SK-N-SH treated with all-trans-retinoic acid at 6 μM for 48 hours (cell line): ENCODE measurements at regions not wholly inside any gene's neighbourhood (a gene's known extent, or its start where the extent isn't known, plus 50 kb on each side); places are given as distances from the start of the nearest gene placed in this dataset.

ENCODE experiments used
- CREB5 ChIP-seq: fragments of 250-450 bp; sonication (Bioruptor Pico); IDR thresholded peaks from 2 replicates; pipeline ENCODE4 v1.5.1; 2020; ENCODE audit warnings: low read depth, mild to moderate bottlenecking, moderate library complexity
- ESRRG ChIP-seq: fragments of 250-450 bp; sonication (Bioruptor Pico); IDR thresholded peaks from 2 replicates; pipeline ENCODE4 v1.6.1; 2021; ENCODE audit warnings: mild to moderate bottlenecking
- GLIS3 ChIP-seq: fragments of 250-450 bp; sonication (Bioruptor Pico); IDR thresholded peaks from 2 replicates; pipeline ENCODE4 v1.5.0; 2020; ENCODE audit warnings: mild to moderate bottlenecking, moderate library complexity
- ISL1 ChIP-seq: fragments of 250-450 bp; sonication (Bioruptor Pico); IDR thresholded peaks from 2 replicates; pipeline ENCODE4 v2.1.2; 2022; ENCODE audit warnings: mild to moderate bottlenecking, moderate library complexity
- POU6F1 ChIP-seq: fragments of 250-450 bp; sonication (Bioruptor Pico); IDR thresholded peaks from 2 replicates; pipeline ENCODE4 v1.8.0; 2021; ENCODE audit warnings: low read depth, mild to moderate bottlenecking, moderate library complexity, borderline replicate concordance
- RARB ChIP-seq: fragments of 250-450 bp; sonication (Bioruptor Pico); IDR thresholded peaks from 2 replicates; pipeline ENCODE4 v1.8.0; 2021; ENCODE audit warnings: mild to moderate bottlenecking, moderate library complexity
- TCF4 ChIP-seq: fragments of 250-450 bp; sonication (Bioruptor Pico); IDR thresholded peaks from 2 replicates; pipeline ENCODE4 v1.8.0; 2021; ENCODE audit warnings: mild to moderate bottlenecking, moderate library complexity, borderline replicate concordance
- TOX ChIP-seq: fragments of 250-450 bp; sonication (Bioruptor Pico); IDR thresholded peaks from 2 replicates; pipeline ENCODE4 v1.8.0; 2021; ENCODE audit warnings: mild to moderate bottlenecking, moderate library complexity, borderline replicate concordance
- ZFP3 ChIP-seq: fragments of 250-450 bp; sonication (Bioruptor Pico); IDR thresholded peaks from 2 replicates; pipeline ENCODE4 v1.5.0; 2020; ENCODE audit warnings: mild to moderate bottlenecking, moderate library complexity
- ZFP30 ChIP-seq: fragments of 450-650 bp; formaldehyde crosslinking; IDR thresholded peaks from 2 replicates; pipeline ENCODE4 v1.5.0; 2022; ENCODE audit warnings: mild to moderate bottlenecking, moderate library complexity
- ZNF70 ChIP-seq: fragments of 450-650 bp; formaldehyde crosslinking; IDR thresholded peaks from 2 replicates; pipeline ENCODE4 v1.5.0; 2020; ENCODE audit warnings: mild to moderate bottlenecking, moderate library complexity
- ZNF8 ChIP-seq: fragments of 450-650 bp; formaldehyde crosslinking; IDR thresholded peaks from 2 replicates; pipeline ENCODE4 v1.5.0; 2020; ENCODE audit warnings: mild to moderate bottlenecking, moderate library complexity

- TF ChIP-seq ZNF70 (CRISPR knock-in tag) = no peak
- no peak for TF ChIP-seq ZNF8 (CRISPR knock-in tag)
- TF ChIP-seq TCF4 (CRISPR knock-in tag) = no peak
- TF ChIP-seq ZFP30 = no peak
- no peak for TF ChIP-seq ISL1 (CRISPR knock-in tag)
- no peak for TF ChIP-seq RARB (CRISPR knock-in tag)
- TF ChIP-seq TOX = no peak
- no peak for TF ChIP-seq ZFP3 (CRISPR knock-in tag)
- TF ChIP-seq POU6F1 (CRISPR knock-in tag) = no peak
- TF ChIP-seq ESRRG = no peak
- TF ChIP-seq GLIS3 (CRISPR knock-in tag) = no peak
- no peak for TF ChIP-seq CREB5 (CRISPR knock-in tag)
Measured at GRCh38 chr12:77166696-77167095, 101.3 kb upstream of the E2F7 start.
